ENCODE measurements at regions not wholly inside any gene's neighbourhood (a gene's known extent, or its start where the extent isn't known, plus 50 kb on each side); places are given as distances from the start of the nearest gene placed in this dataset.

DNA sequence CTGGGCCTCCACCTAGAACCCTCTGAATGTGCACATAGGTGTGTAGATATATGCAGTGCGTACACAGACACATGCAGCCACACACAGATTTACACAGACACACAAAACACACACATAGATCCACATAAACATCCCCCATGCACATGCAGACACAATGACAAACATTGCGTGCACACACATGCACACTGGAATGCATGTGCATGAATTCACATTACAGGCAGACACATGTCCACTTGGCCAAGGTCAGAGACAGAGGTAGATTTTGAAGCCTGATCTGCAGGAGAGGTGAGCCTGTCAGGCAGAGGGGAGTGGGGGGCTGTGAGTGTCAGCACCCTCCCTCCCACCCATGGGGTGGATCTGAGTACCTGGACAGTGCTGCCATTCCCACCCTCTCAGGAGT is 338.5 kb downstream of the PTPRU start:
- Mint-ChIP-seq H3K4me1 (ENCODE audit: unreplicated experiment) (no peaks in the 10 kb centered on the region), H3K27me3 (ENCODE audit: unreplicated experiment) (peaks cover 7% of the 10 kb centered on the region), H3K4me3 (ENCODE audit: unreplicated experiment) (no peak overlapping the region), H3K36me3 (ENCODE audit: low read depth, unreplicated experiment) (no peaks in the 10 kb centered on the region), H3K27ac (ENCODE audit: unreplicated experiment) (no peak overlapping the region), H3K9me3 (ENCODE audit: unreplicated experiment) (no peaks in the 10 kb centered on the region)
- DNase-seq (ENCODE audit: low spot score), result no peak
- no peak for TF ChIP-seq CTCF (IDR thresholded peaks at IDR 0.05; ENCODE audit: unreplicated experiment)

- DNase-seq (ENCODE audit: low spot score), result no peak
These were observed 333.8 kb downstream of the PTPRU start for GRCh38 chr1:29569971-29570634.

GRCh38 chr1:29567257-29567656 is 330.9 kb downstream of the PTPRU start:
- Mint-ChIP-seq H3K27me3 (ENCODE audit: unreplicated experiment) (peaks cover 4% of the 10 kb centered on the region), H3K9me3 (ENCODE audit: unreplicated experiment) (peaks cover 14% of the 10 kb centered on the region), H3K27ac (ENCODE audit: unreplicated experiment) (no peak overlapping the region), H3K36me3 (ENCODE audit: low read depth, unreplicated experiment) (peaks cover 4% of the 10 kb centered on the region), H3K4me1 (ENCODE audit: unreplicated experiment) (no peaks in the 10 kb centered on the region), H3K4me3 (ENCODE audit: unreplicated experiment) (no peak overlapping the region)
- no peak for DNase-seq (ENCODE audit: low spot score)
- no peak for TF ChIP-seq CTCF (IDR thresholded peaks at IDR 0.05; ENCODE audit: unreplicated experiment)

More at GRCh38 chr1:29569971-29570634, 333.8 kb downstream of the PTPRU start:
- Mint-ChIP-seq H3K36me3 (ENCODE audit: low read depth, unreplicated experiment) (no peaks in the 10 kb centered on the region), H3K4me1 (ENCODE audit: unreplicated experiment) (no peaks in the 10 kb centered on the region), H3K9me3 (ENCODE audit: unreplicated experiment) (no peaks in the 10 kb centered on the region), H3K4me3 (ENCODE audit: unreplicated experiment) (no peak overlapping the region), H3K27me3 (ENCODE audit: unreplicated experiment) (peaks cover 7% of the 10 kb centered on the region), H3K27ac (ENCODE audit: unreplicated experiment) (no peak overlapping the region)
- TF ChIP-seq CTCF (IDR thresholded peaks at IDR 0.05; ENCODE audit: unreplicated experiment), result no peak

GRCh38 chr1:29565490-29565889 is 329.2 kb downstream of the PTPRU start:
- Mint-ChIP-seq H3K27ac (ENCODE audit: unreplicated experiment) (no peak overlapping the region), H3K9me3 (ENCODE audit: unreplicated experiment) (peaks cover 15% of the 10 kb centered on the region), H3K4me1 (ENCODE audit: unreplicated experiment) (no peaks in the 10 kb centered on the region), H3K4me3 (ENCODE audit: unreplicated experiment) (no peak overlapping the region), H3K27me3 (ENCODE audit: unreplicated experiment) (peaks cover 2% of the 10 kb centered on the region), H3K36me3 (ENCODE audit: low read depth, unreplicated experiment) (peaks cover 5% of the 10 kb centered on the region)
- DNase-seq (ENCODE audit: low spot score), result no peak
- TF ChIP-seq CTCF (IDR thresholded peaks at IDR 0.05; ENCODE audit: unreplicated experiment), result no peak

DNA sequence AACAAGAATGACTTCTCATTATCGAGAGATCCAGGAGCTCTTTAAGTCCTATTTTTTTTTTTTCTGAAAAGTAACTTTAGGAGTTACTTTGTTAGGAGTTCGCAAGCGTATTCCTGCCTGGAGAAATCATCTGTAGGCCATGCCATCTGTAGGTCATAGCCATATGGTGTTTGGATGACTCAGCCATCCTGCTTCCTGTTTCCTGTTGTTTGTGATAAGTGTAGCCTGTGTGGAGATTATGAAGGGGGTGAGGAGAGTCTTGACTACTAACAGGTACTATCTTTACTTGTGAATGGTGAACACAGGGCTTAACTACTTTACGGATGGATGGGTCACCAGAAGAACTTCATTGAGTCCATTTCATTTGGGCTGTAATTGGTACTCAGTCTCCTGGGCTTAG is 327.2 kb downstream of the PTPRU start:
- Mint-ChIP-seq H3K27ac (ENCODE audit: unreplicated experiment) (no peak overlapping the region), H3K4me3 (ENCODE audit: unreplicated experiment) (no peak overlapping the region), H3K4me1 (ENCODE audit: unreplicated experiment) (no peaks in the 10 kb centered on the region), H3K27me3 (ENCODE audit: unreplicated experiment) (peaks cover 2% of the 10 kb centered on the region), H3K9me3 (ENCODE audit: unreplicated experiment) (peaks cover 15% of the 10 kb centered on the region), H3K36me3 (ENCODE audit: low read depth, unreplicated experiment) (peaks cover 5% of the 10 kb centered on the region)
- TF ChIP-seq CTCF (IDR thresholded peaks at IDR 0.05; ENCODE audit: unreplicated experiment), result no peak
- DNase-seq (ENCODE audit: low spot score), result no peak

All from endothelial cell (in vitro differentiated cells).